ENCODE measurements at regions not wholly inside any gene's neighbourhood (a gene's known extent, or its start where the extent isn't known, plus 50 kb on each side); places are given as distances from the start of the nearest gene placed in this dataset.

GRCh38 chr1:19535214-19535613 lies 49.9 kb upstream of the CAPZB start:
- no peak for DNase-seq
- in situ Hi-C loops (cut with MboI; ENCODE audit: low pct_unique_long_range_greater_than_20kb, low sequenced_read_pairs): no loop called here

Data from KBM-7 (cell line).